ENCODE measurements at regions not wholly inside any gene's neighbourhood (a gene's known extent, or its start where the extent isn't known, plus 50 kb on each side); places are given as distances from the start of the nearest gene placed in this dataset.

DNA sequence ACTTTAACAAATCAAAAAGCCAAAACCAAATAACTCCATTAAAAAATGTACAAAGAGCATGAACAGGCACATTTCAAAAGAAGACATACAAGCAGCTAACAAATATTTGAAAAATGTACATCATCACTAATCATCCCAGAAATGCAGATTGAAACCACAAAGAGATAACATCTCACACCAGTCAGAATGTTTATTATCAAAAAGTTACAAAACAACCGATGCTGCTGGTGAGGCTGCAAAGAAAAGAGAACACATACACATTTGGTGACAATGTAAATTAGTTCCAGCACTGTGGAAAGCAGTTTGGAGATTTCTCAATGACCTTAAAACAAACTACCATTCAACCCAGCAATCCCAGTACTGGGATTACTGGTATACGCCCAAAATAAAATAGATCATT, 756.0 kb upstream of the PCDH20 start:
- TF ChIP-seq, protein P1, sequence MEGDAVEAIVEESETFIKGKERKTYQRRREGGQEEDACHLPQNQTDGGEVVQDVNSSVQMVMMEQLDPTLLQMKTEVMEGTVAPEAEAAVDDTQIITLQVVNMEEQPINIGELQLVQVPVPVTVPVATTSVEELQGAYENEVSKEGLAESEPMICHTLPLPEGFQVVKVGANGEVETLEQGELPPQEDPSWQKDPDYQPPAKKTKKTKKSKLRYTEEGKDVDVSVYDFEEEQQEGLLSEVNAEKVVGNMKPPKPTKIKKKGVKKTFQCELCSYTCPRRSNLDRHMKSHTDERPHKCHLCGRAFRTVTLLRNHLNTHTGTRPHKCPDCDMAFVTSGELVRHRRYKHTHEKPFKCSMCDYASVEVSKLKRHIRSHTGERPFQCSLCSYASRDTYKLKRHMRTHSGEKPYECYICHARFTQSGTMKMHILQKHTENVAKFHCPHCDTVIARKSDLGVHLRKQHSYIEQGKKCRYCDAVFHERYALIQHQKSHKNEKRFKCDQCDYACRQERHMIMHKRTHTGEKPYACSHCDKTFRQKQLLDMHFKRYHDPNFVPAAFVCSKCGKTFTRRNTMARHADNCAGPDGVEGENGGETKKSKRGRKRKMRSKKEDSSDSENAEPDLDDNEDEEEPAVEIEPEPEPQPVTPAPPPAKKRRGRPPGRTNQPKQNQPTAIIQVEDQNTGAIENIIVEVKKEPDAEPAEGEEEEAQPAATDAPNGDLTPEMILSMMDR (IDR thresholded peaks at IDR 0.05): no peak

DNA sequence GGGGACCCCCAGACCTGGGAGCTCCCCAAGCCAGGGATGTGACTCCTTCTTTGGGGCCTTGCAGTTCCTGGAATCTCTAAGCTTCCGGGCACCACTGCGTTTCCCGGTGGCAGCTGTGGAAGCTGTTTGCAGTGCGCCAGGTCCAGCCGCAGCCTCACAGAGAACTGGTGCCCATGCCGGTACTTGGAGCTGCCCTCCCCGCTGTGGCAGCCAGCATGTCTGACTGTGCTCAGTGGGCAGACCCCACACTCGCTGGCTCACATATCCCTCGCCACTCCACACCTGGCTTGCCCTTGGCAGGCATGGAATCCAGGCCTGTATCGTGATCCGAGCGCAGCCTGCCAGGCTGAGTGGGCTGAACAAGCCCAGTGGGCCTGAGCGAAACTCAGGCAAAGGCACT, 753.2 kb upstream of the PCDH20 start:
- TF ChIP-seq, protein P1 (IDR thresholded peaks at IDR 0.05): no peak

DNA sequence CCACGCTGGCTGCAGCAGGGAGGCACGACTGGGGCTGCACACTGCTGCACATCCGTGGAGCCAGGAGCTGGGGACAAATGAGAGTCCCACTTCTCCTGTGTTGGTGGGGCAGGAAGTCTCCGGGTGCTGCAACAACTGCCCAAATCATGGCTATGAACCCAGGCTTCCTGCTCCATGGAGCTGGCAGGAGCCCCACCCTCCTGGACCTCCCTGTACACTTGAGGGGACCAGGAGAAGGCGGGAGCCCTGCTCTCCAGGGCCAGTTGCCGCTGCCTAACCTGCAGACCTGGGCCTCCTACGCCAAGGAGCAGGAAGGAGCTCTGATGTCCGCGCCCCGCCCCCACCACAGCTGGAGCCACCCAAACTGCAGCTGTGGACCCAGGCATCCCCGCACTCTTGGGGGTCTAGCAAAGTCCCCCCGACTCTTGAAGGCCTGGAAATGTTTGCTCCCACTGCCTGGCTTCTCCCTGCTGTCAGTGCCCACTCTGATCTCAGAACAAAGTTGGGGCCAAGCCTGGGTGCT, 752.1 kb upstream of the PCDH20 start:
- TF ChIP-seq, protein P1 (IDR thresholded peaks at IDR 0.05): no peak

DNA sequence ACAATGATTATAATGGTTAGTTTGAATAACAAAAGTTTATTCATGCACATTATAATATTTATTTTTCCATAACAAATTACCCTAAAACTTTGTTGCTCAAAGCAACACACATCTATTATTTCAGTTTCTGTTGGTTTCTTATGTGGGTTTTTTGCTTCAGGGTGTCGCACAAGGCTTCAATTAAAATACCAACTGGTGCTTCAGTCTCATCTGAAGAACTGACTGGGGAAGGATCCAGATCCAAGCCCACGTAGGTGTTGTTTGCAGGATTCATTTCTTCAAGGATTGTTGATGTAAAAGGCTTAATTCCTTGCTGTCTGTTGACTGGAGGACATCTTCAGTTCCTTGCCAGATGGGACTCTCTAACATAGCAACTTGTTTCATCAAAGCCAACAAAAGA, 747.2 kb upstream of the PCDH20 start:
- TF ChIP-seq, protein P1 (IDR thresholded peaks at IDR 0.05): no peak

DNA sequence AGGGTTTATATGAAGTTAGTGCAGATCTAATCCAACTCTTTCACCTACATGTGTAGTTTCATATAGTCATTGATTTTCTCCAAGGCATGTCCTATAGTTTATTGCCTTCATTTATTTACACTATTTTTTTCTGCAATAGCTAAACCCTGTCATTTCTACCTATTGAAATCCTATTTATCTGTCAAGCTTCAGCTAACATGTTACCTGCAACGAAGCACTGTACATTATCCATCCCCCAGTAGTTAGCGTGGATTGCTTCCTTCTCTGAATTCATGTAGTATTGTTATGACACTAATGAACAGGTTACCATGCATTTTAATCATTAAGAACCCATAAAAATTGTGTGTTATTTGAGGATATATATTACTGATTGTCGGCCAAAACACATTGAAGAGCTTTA, 742.9 kb upstream of the PCDH20 start:
- TF ChIP-seq, protein P1 (IDR thresholded peaks at IDR 0.05): no peak

DNA sequence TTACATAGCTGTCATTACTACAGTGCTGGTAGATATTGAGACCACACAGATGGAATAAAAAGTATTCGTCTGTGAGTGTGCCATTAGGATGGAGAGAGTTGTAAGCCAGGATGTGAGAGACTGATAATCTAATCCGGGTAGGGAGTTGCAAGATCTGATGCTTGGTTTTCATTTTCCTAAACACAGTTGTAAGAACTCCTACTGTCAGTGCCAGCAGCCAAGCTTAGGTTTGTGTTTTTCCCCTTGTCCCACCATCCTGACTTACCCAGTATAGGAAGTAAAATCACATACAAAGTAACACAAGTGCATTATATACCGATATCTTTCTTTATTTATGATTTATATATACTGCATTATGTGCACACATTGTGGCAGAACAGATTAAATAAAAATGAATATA, 726.4 kb upstream of the PCDH20 start:
- TF ChIP-seq, protein P1 (IDR thresholded peaks at IDR 0.05): no peak

DNA sequence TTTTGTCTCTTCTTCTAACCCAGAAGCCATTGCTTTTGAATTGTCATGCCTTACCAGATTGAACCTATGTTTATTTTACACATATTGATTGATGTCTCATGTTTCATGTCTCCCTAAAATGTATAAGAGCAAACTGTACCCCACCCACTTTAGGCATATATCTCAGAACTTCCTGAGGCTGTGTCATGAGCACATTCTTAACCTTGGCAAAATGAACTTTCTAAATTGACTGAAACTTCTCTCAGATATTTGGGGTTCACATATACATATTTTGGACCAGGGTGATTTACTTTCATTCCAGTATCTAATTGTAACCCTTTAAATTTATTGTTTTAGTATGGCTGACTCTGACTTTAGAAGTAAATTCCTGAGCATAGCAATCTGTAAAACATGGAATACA, 723.9 kb upstream of the PCDH20 start:
- TF ChIP-seq, protein P1 (IDR thresholded peaks at IDR 0.05): no peak

All from LNCAP (cell line).